ENCODE measurements at regions not wholly inside any gene's neighbourhood (a gene's known extent, or its start where the extent isn't known, plus 50 kb on each side); places are given as distances from the start of the nearest gene placed in this dataset.
"Not testable (repeated sequence)": the region's sequence is repeated elsewhere in the genome, so short reads cannot be mapped to it uniquely, and the experiment has no call there.

DNA sequence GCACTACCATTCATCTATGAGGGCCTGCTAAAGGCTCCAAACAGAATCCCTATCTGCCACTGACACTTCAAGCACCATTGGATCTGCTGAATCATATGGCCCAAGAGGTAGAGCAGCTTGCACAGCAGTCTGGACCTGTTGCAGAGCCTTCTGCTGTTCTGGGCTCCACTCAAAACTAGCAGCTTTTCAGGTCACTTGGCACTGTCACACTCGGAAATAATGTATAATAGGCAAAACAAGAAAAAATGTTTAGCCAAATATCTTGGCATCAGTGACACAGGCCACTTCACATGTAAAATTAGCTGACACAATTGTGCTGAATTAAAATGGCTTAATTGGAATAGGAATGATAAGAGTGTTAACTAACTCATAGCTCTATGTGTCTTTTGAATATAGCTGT is 1182.9 kb upstream of the LRRTM3 start:
- DNase-seq (ENCODE audit: low spot score): no peak

- no peak for DNase-seq (ENCODE audit: low spot score)
Observed at GRCh38 chr10:65751218-65751617, 1174.6 kb upstream of the LRRTM3 start.

- no peak for DNase-seq (ENCODE audit: low spot score)
Observed at GRCh38 chr10:65751896-65752295, 1173.9 kb upstream of the LRRTM3 start.

- no peak for DNase-seq (ENCODE audit: low spot score)
Observed at GRCh38 chr10:65753532-65753931, 1172.3 kb upstream of the LRRTM3 start.

DNA sequence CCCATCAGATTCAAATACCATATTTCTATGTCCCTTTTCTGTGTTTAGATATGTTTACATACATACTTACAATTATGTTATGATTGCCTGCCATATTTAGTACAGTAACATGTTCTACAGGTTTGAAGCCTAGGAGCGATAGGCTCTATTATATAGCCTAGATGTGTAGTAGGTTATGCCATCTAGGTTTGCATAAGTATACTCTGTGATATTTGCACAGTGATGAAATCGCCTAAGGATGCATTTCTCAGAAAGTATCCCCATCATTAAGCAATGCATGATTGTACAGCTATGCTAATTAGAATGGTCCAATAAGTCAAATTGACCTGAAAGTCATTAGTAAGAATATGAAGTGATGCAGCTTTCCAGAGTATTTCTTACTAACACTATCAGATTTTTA is 1171.7 kb upstream of the LRRTM3 start:
- no peak for DNase-seq (ENCODE audit: low spot score)

DNA sequence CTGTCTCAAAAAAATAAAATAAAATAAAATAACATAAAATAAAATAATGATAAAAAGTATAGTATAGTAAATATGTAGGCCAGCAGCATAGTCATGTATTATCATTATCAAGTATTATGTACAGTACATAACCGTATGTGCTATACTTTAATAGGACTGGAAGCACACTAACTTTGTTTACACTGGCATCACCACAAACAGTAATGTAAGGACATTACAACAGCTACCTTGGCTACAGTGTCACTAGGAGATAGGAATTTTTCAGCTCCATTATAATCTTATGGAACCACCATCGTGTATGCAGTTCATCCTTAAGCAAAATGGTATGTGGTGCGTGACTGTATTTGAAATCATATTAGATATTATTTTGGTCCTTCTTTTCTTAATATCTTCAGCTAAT is 1163.5 kb upstream of the LRRTM3 start:
- no peak for DNase-seq (ENCODE audit: low spot score)

GRCh38 chr10:65765006-65765541 is 1160.8 kb upstream of the LRRTM3 start:
- no peak for DNase-seq (ENCODE audit: low spot score)

- no peak for DNase-seq (ENCODE audit: low spot score)
Observed at GRCh38 chr10:65769828-65770227, 1156.0 kb upstream of the LRRTM3 start.

- DNase-seq (ENCODE audit: low spot score): no peak
Observed at GRCh38 chr10:65778753-65779152, 1147.1 kb upstream of the LRRTM3 start.

DNA sequence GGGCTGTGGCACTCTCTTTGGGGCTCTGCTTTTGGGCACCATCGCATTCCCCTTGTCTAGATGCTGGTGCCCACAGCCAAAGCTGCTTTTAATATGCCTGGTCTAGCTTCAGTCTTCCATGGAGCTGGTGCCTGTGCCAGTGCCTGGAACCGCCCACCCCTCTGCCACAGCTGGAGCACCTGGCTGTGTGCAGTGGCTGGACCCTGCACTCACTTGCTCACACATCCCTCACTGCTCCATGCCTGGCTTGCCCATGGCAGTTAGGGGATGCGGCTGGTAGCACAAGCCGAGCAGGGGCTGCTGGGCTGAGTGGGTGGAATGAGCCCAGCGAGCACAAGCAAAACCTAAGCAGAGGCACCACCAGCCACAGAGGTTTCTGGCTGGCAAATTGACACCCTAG is 1145.9 kb upstream of the LRRTM3 start:
- no peak for DNase-seq (ENCODE audit: low spot score)

GRCh38 chr10:65786279-65786678 is 1139.6 kb upstream of the LRRTM3 start:
- DNase-seq (ENCODE audit: low spot score): no peak

DNA sequence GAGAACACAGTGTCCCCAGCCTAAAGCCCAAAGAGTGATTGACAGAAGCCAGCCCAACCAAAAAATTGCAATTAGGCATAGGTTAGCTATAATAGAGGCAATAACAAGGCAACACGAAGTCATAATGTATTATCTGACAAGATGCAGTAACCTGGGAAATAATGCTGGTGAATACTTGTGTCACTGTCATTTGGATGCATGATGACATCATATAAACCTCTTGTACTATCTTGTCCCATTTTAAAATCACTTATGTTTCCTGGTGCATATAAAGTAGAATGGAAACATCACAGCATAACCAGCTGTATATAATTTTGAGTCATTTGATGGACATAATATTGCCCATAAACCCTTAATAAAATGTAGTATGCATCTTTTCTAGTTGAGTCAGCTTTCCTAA is 1138.3 kb upstream of the LRRTM3 start:
- no peak for DNase-seq (ENCODE audit: low spot score)

DNA sequence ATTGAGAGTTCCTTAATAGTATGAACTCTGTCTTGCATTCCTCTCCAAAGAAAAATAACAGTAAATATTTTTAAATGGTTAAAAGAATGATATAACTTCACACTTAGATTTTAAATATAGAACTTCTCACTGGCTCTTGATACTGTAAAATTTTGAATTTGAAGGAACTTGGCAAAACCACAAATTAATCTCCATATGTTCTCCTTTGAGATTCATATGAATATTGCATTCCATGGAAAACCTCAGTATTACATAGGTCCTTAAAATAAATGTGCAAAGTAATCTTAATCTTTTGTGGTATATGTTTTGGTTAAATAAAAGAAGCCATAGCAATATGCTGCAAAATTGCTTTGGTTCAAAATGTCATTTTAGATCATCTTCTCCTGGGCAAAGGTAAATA is 1137.6 kb upstream of the LRRTM3 start:
- DNase-seq (ENCODE audit: low spot score): no peak

DNA sequence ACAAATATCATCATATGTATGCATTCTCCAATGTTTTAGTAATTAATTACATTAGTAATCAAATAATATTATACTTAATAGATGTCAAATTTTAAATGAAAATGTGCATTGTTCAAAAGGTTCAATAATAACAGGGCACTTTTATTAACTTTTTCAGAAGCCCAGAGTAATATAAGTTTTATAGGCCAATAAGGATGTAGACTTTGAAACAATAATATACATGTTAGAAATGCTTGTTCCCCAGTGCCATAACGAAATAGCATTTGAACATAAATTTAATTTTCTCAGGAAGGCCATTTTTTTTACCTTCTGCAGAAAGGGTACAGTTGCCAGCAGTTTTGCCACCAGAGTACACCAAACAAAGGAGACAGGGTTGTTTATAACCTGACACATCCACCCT is 1133.9 kb upstream of the LRRTM3 start:
- DNase-seq (ENCODE audit: low spot score): no peak

- no peak for DNase-seq (ENCODE audit: low spot score)
Observed at GRCh38 chr10:65793738-65794425, 1132.0 kb upstream of the LRRTM3 start.

DNA sequence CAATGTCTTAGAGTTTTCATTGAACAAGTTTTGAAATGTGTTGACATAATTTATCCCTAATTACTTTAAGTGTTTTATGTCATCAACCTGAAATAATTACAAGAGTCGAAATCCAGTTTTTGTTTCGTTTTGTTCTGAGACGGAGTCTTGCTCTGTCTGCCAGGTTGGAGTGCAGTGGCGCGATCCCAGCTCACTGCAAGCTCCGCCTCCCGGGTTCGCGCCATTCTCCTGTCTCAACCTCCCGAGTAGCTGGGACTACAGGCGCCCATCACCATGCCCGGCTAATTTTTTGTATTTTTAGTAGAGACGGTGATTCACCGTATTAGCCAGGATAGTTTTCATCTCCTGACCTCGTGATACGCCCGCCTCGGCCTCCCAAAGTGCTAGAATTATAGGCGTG is 1131.0 kb upstream of the LRRTM3 start:
- not testable (repeated sequence) for DNase-seq (ENCODE audit: low spot score)

GRCh38 chr10:65796472-65796871 is 1129.4 kb upstream of the LRRTM3 start:
- no peak for DNase-seq (ENCODE audit: low spot score)

DNA sequence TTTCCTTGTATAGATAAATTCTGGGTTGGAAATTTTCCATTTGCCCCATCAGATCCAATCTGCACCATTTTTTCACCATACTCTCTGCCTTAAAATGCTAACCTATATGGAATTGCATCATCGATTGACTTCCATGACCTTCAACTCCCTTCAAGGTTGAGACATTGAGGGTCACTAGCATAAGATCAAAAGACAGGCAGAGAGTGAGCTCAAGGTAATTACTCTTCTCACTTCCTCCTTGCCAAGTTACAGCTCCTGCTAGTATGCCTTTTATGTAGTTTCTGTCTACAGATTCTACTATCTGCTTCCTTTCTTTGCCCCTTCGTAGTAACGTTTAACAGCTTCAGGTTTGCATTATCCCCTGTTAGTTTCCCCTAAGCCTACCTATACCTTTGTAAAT is 1127.7 kb upstream of the LRRTM3 start:
- DNase-seq (ENCODE audit: low spot score): no peak

DNA sequence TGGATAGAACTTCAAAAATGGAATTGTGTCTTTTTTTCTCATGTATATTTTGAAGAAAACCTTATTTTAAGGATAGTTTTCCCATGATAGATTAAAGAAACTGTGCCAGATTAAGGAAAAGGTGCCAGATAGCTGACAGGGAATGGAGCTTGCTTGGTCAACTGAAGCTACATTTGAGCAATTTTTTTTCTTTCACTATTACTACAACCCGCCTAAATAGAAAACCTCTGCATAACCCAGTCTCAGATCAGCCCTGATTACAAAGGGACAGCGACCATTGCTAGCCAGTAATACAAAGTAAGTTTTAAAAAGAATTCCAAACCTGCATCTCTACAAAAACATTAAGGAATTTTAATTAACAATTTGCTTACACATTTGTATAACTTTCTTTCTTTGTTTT is 1123.4 kb upstream of the LRRTM3 start:
- DNase-seq (ENCODE audit: low spot score): no peak

DNA sequence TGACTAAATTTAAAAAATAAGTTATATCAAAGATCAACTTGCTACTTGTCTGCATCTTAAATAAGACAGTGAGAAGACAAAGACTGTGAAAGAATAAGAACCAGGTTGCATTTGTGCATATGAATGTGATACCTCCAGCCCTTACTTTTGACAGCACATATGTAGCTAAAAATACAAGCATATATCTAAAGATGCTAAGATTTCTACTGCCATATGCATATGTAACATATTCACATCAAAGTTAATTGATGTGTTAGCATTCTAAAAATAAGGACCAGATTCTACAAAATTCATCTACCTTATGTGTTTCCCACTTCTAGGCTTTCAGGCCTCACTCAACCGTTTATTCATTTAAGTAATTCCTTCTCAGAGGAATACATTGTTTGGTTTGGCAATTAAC is 1120.3 kb upstream of the LRRTM3 start:
- no peak for DNase-seq (ENCODE audit: low spot score)

DNA sequence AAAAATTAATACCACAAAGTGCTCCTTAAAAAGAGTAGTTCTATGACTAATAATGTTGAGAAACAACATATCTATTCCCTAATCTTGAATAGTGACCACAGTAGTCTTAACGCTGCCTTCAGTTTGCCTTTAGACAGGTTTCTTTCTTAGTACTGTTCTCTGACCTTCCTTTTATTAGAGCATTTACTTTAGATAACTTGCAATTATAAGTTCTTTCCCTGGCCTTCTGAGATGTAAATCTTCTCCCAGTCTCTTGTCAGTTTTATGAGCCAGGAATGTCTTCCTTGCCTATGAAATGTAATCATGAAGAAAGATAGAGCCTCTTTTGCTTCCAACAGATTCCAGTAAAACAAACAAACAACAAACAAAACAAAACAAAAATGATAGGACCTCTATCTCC is 1119.8 kb upstream of the LRRTM3 start:
- DNase-seq (ENCODE audit: low spot score): no peak

DNA sequence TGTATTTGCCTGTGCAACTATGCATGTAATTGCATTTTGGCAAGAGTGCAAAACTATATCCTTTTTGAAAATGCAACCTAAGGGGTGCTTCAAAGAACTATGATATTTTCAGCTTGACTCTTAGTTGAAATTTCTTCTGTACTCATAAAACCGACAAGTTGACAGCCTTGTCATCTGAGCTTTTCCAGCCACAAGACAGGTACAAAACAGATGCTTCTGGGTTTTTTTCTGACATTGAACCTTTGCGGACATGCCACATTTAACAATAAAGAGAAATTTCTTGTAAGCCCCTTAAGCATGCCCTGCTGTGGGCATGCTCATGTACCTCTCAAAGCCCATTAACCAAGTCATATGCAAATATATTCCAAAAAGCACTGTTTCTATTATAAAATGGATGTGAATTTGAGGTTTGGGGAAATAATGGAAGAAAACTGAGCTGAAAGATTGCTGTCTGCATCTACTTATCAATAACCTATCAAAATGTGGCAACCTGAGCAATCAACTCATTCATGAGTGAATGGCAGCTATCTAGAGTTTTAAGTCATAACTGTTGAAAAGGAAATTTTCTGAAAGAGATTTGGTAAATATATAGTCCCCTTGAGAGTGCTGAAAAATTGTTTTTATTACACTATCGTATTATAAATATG is 1117.0 kb upstream of the LRRTM3 start:
- DNase-seq (ENCODE audit: low spot score): no peak

DNA sequence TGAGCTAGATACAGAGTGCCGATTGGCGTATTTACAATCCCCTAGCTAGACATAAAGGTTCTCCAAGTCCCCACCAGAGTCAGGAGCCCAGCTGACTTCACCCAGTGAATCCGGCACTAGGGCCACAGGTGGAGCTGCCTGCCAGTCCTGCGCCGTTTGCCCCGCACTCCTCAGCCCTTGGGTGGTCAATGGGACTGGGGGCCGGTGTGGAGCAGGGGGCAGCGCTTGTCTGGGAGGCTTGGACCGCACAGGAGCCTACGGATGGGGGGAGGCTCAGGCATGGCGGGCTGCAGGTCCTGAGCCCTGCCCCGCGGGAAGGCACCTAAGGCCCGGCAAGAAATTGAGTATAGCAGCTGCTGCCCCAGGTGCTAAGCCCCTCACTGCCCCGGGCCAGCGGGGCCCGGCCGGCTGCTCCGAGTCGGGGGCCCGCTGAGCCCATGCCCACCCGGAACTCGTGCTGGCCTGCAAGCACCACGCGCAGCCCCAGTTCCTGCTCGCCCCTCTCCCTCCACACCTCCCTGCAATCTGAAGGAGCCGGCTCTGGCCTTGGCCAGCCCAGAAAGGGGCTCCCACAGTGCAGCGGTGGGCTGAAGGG is 1113.8 kb upstream of the LRRTM3 start:
- no peak for DNase-seq (ENCODE audit: low spot score)
